HL-60 (cell line): ENCODE measurements at regions not wholly inside any gene's neighbourhood (a gene's known extent, or its start where the extent isn't known, plus 50 kb on each side); places are given as distances from the start of the nearest gene placed in this dataset.

Experiments used
- DNase-seq, 2 experiments: peaks; one replicate each; pipeline ENCODE4 v3.0.0-alpha.2; 2010 to 2020; ENCODE audit warnings: low read depth in 1 of 2, low spot score in 1 of 2
- H3K27ac ChIP-seq: fragments of 250-450 bp; sonication (Bioruptor Pico); replicated peaks from 2 replicates; pipeline ENCODE4 v1.5.1; 2020; ENCODE audit warnings: mild to moderate bottlenecking, moderate library complexity
- H3K27me3 ChIP-seq: fragments of 250-450 bp; sonication (Bioruptor Pico); 2 replicates; pipeline ENCODE4 v1.5.1; 2021; ENCODE audit warnings: mild to moderate bottlenecking, moderate library complexity; ENCODE audit not compliant: insufficient read depth, poor library complexity, severe bottlenecking
- H3K4me3 ChIP-seq: replicated peaks from 2 replicates; pipeline ENCODE4 v1.5.1; 2011; ENCODE audit warnings: mild to moderate bottlenecking, control low read depth, low read length; ENCODE audit not compliant: insufficient read depth
- CTCF ChIP-seq: IDR thresholded peaks from one replicate; pipeline ENCODE4 v1.5.1; 2011; ENCODE audit warnings: low read length, control low read depth, inconsistent platforms; ENCODE audit not compliant: insufficient read depth
- GABPA ChIP-seq: IDR thresholded peaks from 2 replicates; pipeline ENCODE4 v1.6.1; 2012; ENCODE audit warnings: low read depth
- POLR2AphosphoS5 ChIP-seq: IDR thresholded peaks from 2 replicates; pipeline ENCODE4 v1.6.1; 2012; ENCODE audit warnings: low read depth
- SPI1 ChIP-seq: IDR thresholded peaks from 2 replicates; pipeline ENCODE4 v1.6.1; 2012; ENCODE audit warnings: low read depth, mild to moderate bottlenecking, borderline replicate concordance
- TF ChIP-seq, protein P1 (sequence below): IDR thresholded peaks from 2 replicates; pipeline ENCODE4 v1.6.1; 2012; ENCODE audit warnings: low read depth; ENCODE audit not compliant: insufficient replicate concordance

- no peak for DNase-seq
- no peak for TF ChIP-seq POLR2AphosphoS5
- no peak for TF ChIP-seq CTCF
These were observed 120.3 kb upstream of the ATP1A1 start for GRCh38 chr1:116252785-116253184.

DNA sequence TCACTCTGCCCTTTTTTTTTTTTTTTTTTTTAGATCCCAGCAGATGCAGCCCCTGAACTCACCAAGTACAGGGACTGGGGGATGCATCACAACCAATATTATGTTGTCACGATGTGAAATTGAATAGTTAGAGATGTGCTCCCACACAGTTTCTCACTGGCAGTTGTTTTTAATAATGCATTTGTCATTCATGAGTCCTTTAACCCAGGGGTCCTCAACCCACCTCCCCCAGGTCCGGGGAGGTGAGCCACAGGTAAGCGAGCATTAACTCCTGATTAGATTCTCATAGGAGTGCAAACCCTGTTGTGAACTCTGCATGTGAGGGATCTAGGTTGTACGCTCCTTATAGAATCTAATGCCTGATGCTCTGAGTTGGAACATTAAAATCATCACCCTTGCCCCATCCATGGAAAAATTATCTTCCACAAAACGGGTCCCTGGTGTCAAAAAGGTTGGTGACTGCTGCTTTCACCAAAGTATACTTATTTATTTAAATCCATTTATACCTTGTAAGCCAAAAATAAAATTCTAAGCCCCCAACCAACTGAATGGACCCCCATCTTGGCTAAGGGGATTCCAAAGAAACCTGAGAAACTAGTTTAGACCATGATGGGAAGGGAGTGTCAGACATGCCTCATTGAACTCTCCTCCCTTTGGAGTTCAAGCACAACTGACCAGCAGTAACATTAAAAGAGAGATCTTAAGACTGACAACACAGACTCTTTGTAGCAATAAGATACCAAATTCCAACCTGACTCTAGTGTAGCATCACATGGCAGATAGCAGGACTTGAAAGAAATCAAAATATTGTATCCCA is 119.3 kb upstream of the ATP1A1 start:
- no peak overlapping the region for H3K4me3 ChIP-seq
- no peak for TF ChIP-seq SPI1
- TF ChIP-seq GABPA = no peak
- TF ChIP-seq POLR2AphosphoS5 = no peak
- TF ChIP-seq, protein P1, sequence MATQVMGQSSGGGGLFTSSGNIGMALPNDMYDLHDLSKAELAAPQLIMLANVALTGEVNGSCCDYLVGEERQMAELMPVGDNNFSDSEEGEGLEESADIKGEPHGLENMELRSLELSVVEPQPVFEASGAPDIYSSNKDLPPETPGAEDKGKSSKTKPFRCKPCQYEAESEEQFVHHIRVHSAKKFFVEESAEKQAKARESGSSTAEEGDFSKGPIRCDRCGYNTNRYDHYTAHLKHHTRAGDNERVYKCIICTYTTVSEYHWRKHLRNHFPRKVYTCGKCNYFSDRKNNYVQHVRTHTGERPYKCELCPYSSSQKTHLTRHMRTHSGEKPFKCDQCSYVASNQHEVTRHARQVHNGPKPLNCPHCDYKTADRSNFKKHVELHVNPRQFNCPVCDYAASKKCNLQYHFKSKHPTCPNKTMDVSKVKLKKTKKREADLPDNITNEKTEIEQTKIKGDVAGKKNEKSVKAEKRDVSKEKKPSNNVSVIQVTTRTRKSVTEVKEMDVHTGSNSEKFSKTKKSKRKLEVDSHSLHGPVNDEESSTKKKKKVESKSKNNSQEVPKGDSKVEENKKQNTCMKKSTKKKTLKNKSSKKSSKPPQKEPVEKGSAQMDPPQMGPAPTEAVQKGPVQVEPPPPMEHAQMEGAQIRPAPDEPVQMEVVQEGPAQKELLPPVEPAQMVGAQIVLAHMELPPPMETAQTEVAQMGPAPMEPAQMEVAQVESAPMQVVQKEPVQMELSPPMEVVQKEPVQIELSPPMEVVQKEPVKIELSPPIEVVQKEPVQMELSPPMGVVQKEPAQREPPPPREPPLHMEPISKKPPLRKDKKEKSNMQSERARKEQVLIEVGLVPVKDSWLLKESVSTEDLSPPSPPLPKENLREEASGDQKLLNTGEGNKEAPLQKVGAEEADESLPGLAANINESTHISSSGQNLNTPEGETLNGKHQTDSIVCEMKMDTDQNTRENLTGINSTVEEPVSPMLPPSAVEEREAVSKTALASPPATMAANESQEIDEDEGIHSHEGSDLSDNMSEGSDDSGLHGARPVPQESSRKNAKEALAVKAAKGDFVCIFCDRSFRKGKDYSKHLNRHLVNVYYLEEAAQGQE = no peak
- TF ChIP-seq CTCF = no peak
- no peak overlapping the region for H3K27ac ChIP-seq
- no peak for DNase-seq
- no peaks in the 10 kb centered on the region for H3K27me3 ChIP-seq

More at GRCh38 chr1:116252785-116253184, 120.3 kb upstream of the ATP1A1 start:
- no peak overlapping the region for H3K4me3 ChIP-seq
- H3K27me3 ChIP-seq = no peaks in the 10 kb centered on the region
- H3K27ac ChIP-seq = no peak overlapping the region

- TF ChIP-seq GABPA = no peak
- no peak for TF ChIP-seq SPI1
- no peak for TF ChIP-seq POLR2AphosphoS5
- no peak for TF ChIP-seq CTCF
- TF ChIP-seq, protein P1 = no peak
- Histone ChIP-seq H3K27ac (no peak overlapping the region), H3K4me3 (no peak overlapping the region), H3K27me3 (no peaks in the 10 kb centered on the region)
- DNase-seq = no peak
These were observed 118.3 kb upstream of the ATP1A1 start for GRCh38 chr1:116254776-116255175.
